ENCODE measurements at regions not wholly inside any gene's neighbourhood (a gene's known extent, or its start where the extent isn't known, plus 50 kb on each side); places are given as distances from the start of the nearest gene placed in this dataset.

- no peak for TF ChIP-seq CTCF (IDR thresholded peaks at IDR 0.05; ENCODE audit: poor library complexity)
- no peak for TF ChIP-seq EZH2 (IDR thresholded peaks at IDR 0.05; ENCODE audit: borderline replicate concordance)
Observed at GRCh38 chr2:106580241-106580640, 93.1 kb downstream of the CD8B2 start.

All from hepatocyte (in vitro differentiated cells).